ENCODE measurements at regions not wholly inside any gene's neighbourhood (a gene's known extent, or its start where the extent isn't known, plus 50 kb on each side); places are given as distances from the start of the nearest gene placed in this dataset.
A peak's percentile ranks its signal among the peaks of the same experiment; 100 is the strongest.
"Not testable (repeated sequence)": the region's sequence is repeated elsewhere in the genome, so short reads cannot be mapped to it uniquely, and the experiment has no call there.

DNA sequence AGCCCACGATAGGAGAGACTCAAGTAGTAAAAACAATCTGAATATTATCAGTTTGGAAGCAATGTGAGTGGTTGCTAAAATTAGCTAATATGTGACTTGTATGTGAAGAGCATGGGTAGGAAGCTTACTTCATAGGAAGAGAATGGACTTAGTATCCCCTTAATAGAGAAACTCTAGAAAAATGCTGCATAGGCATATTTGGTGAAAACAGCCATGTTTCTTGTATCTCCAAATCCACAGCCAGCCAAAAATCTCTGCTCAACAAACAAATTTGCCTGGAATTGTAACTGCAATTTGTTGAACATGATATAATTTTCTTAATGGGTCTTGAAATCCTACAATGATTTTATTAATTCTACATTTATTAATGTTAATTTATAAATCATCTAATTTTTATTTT is 1252.9 kb upstream of the TMEM132C start:
- no peak for DNase-seq

DNA sequence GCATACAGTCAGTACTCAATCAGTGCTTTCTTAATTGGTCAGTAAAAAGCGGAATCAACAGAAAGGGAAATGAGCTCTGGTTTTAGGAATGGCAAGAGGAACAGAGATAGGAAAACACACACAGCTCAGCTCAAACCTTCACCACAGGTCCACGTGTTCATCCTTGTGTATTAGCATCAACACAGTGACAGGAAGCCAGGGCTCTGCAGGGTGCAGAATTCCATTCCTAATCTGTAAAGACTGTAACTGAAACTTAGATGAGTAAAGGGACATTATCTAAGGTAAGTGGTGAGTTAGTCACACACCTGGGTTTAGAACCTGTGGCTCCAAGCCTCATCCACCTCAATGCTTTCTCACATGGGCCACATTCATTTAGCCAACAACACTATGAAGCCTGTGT is 1242.2 kb upstream of the TMEM132C start:
- DNase-seq = no peak

DNA sequence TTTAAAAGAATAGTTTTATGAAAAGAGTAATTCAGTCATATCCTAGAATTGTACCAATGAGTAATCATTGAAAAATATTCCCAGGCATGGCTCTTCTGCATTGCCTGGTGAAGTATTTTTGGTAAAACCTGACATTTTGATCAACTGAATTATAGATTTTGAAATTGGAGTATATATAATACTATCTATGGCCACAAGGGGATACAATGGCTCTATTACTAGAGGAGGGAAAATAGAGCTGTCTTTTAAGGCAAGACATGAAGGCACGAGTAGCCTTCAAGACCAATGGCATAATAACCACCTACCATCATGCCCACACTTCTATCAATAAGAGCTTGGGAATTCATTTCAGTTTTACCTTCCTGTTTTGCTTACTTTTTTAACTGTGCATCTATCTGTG is 1241.4 kb upstream of the TMEM132C start:
- DNase-seq = no peak

DNA sequence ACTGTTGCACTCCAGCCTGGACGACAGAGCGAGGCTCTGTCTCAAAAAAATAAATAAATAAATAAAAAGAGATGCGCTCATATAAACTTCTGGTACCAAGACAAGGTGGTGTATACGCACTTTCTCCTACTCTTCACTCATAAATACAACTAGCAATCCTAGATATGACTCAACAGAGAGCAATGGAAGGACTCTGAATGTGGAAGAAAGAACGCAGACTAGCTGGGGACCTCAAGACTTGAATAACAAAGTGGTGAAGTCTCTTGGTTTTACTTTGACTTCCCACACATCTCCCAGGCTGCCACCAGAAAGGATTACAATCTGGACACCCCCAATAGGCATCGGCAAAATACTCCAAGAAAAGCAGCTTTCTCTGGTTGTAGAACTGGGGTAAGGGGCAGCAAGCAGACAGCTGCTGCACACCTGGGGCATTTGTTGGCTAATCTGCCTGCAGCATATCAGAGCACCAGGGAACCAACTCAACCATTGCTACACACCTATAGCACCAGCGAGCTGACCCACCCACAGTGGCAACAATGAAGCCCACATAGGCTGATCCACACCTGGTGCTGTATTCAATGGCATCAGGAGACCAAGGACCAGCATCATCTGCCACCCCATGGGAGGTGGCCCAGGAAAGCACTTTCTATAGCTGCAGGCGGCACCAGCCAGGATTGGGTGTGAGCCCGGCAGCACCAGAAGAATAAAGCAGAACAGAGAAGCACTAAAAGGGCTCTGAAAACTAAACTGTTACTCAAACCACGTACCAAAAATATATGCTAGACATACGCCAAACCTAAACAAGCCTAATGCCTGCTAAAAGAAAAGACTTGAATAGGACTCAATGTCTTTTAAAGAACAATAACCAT is 1231.7 kb upstream of the TMEM132C start:
- no peak for DNase-seq

DNA sequence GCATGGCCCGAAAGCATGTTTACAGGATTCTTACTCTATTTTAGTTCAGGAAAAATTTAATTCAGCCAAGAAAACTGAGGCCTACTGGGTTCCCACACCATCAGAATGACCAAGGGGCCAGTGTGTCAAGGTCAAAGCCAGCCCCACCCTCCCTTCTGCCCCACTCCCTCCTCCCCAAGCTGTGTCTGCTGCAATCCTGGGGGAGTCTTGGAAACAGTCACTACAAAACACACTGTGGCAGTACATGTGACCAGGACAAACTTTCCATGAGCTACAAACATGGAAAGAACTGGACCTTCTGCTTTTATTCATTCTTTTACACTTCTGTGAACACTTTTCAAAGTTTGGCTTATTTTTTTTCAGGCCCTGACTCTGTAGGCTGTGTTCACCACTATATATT is 1228.8 kb upstream of the TMEM132C start:
- no peak for DNase-seq

DNA sequence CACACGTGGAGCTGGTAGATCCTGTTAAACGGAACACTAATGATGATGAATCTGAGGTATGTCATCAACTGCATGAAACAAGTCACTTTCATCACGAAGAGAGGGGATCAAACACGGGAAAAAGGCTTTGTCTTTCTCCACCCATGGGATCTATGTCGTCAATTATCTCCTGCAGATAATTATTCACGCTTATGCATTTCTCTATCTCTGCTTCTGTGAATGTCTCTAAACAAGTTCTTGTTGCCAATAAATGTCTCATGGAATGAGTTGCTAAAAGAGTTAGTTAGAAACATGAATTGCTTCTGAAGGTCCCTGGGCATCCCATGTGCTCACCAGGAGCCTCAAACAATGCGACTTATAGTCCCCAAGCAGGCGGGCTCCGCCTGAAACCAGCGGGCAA is 1228.2 kb upstream of the TMEM132C start:
- DNase-seq = peak; percentile 64

DNA sequence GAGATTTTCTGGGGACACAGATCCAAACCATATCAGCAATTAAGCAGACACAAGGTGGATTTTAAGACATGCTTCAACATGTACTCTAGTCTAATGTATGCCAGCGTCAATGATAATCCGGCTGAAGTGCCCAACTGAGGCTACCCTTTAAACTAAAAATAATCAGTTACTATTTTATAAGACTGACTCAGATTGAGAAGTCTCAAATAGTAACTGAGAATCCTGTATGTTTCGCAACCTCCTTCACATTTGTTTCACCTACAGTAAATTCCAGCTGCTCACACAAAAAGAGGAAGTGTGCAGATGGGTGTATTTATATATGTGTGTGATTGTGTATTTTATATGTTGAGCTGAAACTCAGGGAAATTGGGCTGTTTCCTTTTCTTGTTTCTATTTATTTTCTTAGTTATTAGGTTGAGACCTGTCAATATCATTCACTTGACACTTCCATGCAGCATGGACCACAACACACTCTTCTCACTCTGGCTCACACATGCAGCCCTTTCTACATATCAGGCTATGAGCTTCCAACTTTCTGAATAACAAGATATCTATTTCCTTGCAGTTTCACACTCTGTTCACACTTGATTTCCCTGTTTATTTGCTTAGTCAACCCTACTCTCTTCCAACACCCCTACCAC is 1224.9 kb upstream of the TMEM132C start:
- no peak for DNase-seq

DNA sequence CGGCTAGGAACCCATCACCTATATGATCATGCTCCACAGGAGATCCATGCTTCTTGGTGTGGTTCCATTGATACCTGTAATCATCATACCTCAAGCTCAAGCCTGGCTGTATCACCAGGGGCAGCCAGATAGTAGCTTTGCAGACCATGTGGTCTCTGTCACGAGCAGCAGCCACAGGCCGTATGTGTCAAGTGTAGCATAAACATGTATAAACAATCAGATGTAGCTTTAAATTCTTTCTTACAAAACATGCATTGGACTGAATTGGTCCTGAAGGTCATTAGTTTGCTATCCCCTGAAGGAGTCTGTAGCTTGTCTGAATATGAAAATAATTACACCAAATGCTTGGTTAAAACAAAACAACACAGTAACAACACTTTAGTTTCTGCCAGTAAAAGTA is 1223.2 kb upstream of the TMEM132C start:
- no peak for DNase-seq

DNA sequence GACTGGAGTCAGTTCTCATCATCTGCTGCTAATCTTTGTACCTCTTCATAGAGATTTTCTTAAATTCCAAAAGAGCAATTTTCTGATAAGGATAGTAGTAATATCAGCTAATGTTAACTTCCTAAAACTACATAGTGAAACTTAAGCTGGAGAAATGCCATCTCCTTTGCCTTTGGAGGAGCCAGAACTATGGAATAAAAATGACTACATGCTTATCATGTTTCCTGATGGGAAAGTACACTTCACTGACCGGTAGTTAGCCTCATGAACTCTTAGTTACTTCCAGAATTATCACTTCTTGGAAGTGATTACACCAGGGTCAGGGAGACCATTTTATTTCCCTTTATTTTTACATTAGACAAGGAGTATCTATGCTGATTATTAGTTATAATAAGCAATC is 1222.1 kb upstream of the TMEM132C start:
- no peak for DNase-seq

DNA sequence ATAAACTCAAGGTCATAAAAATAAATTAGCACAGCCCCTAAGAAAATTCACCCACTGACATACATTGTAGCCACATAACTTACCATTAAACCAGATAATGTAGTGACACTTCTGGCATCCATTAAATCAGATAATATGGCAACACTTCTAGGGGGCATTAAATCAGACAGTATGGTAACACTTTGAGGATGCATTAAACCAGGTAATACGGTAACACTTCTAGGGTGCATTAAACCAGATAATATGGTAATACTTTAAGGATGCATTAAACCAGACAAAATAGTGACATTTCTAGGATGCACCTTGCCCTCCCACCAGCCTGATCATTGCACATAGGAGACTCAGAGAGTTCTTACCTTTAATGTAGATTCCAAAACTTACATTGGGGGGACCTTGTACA is 1220.5 kb upstream of the TMEM132C start:
- no peak for DNase-seq

DNA sequence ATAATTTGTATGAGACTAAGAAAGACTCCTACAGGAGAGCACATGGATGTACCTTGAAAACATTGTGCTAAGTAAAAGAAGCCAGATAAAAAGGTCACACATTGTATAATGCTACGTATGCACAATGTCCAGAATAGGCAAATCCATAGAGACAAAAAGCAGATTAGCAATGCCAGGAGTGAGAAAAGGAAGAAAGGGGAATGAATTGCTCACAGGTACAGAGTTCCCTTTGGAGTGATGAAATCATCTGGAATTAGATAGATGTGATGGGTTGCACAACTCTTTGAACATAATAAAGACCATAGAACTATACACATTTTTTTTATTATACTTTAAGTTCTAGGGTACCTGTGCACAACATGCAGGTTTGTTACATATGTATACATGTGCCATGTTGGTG is 1218.9 kb upstream of the TMEM132C start:
- DNase-seq = no peak

DNA sequence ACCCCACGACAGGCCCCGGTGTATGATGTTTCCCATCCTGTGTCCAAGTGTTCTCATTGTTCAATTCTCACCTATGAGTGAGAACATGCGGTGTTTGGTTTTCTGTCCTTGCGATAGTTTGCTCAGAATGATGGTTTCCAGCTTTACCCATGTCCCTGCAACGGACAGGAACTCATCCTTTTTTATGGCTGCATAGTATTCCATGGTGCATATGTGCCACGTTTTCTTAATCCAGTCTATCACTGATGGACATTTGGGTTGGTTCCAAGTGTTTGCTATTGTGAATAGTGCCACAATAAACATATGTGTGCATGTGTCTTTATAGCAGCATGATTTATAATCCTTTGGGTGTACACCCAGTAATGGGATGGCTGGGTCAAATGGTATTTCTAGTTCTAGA is 1218.4 kb upstream of the TMEM132C start:
- DNase-seq = not testable (repeated sequence)

DNA sequence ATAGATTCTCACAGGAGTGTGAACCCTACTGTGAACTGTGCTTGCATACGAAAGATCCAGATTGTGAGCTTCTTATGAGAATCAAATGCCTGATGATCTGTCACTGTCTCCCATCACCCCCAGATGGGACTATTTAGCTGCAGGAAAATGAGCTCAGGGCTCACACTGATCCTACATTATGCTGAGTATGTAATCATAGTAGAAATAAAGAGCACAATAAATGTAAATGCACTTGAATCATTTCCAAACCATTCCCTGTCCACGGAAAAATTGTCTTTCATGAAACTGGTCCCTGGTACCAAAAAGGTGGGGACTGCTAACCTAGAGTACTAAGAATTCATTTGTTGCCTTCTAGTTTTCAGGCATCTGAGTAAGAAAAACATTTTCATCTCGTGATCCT is 1215.8 kb upstream of the TMEM132C start:
- no peak for DNase-seq

DNA sequence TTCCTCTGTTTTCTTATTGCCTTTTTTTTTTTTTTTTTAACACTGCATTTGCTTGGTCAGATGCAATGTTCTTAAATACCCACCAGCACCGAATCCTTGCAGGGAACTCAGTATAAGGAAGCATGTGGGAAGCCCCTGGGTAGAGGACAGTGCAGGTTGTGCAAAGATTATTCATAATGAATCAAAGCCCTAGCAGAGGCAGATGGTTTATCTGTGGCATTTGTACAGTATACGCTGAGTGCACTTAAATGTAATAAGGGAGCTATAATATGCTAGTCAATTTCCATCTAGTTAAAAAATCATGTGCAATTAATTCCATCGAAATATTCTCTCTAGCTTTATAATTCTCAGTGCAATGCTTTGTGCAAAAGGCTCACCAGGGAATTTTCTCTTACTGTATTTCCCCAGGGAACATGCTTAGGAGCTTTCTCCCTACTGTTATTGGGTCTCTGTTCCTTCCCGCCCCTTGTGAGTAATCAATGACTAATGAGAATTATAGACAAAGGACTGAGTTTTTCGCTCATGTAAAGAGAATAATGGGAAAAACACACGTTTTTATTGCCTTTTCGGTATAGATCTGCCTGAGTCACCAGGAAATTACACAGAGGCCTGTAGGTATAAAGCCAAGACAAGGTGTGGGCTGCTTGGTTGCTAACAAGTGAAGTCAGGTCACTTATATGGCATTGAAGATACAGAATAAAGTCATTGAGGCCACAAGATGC is 1214.3 kb upstream of the TMEM132C start:
- DNase-seq = no peak

DNA sequence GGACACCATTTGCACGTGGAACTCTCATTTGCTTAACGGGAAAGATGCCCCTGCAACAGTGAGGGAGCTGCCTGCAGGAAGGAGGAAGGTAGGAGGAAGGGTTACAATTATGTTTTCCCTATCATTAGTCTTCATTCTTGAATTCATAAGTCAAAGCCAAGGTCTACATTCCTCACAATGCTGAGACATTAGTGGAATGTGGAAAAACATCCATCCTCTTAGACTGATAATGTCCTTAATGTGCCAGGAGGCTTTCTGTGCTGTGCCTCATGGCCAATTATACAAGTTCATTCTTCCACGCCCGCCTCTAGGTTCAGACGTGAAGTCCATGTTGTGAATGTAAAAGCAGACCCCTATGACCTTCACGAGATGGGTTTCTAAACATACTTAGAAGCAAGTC is 1212.4 kb upstream of the TMEM132C start:
- no peak for DNase-seq

DNA sequence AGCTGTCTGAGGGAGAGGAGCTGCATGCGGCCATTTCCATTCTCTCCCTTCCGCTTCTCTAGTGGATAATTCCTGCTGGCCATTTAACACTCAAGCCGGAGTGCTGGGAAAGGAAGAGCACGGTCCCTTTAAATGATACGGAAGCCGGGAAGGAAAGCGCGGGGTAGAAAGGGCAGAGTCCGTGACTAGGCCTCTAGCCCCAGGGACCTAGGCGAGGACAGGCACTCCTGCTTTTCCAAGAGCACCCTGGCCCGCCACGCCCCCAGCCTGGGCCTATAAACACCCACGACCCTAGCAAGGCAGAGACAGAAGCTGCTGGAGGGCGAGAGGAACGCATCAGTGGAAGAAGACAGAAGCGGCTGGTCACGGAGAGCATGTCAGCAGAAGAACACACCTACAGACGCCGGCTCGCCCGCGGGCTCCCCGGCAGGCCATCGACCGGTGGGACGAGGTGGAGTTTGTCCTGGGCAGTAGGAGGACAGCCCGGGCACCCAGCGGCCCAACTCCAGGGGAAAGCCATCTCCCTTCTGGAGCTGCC is 1206.6 kb upstream of the TMEM132C start:
- DNase-seq = no peak

DNA sequence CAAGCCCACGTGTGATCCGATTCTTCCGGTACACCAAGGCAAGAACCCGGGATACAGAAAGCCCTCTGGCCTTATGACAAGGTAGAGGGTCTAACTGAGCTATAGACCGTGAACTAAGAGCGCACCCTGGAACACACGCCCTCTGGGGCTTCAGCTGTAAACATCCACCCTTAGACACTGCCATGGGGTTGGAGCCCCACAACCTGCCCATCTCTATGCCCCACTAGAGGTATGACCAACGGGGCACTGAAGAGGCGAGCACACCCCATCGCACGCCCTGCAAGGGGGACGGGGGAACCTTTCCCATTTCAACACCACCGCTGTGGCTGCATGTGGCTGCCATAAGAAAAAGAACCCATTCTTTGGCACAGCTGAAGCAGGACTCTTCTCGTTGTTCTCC is 1206.0 kb upstream of the TMEM132C start:
- DNase-seq = no peak

DNA sequence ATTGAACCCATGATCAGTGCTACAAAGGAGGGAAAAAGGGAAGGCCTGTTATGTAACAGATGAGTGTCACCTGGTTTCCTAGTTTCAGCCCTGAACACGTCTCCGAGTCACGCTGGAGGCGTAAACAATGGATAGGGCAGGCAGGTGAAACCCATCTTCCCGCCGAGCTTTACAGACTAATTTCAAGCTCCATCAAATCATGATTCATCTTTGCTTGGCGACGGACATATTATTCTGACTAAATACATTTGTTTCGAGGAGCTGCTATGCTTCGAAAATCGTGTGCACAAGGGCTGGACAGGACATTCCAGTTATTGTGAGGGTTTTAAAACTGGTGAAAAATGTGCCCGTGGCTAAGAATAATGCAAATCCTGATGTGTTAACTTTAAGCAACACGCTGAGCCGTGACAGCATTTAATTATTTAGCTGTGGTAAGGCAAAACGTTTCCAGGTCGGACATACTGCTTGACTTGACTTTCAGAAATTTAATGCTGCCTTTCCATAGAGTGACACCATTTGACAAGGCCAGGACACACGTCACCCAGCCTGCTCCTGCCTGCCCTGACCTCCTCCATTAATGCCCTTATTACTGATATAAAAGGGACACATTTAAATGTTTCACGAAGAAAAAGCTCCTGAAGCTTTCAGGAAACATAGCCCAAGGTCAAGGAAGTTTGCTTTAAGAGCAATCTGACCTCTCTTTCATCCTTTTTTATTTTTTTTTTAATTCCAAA is 1203.5 kb upstream of the TMEM132C start:
- DNase-seq = peak; percentile 23

DNA sequence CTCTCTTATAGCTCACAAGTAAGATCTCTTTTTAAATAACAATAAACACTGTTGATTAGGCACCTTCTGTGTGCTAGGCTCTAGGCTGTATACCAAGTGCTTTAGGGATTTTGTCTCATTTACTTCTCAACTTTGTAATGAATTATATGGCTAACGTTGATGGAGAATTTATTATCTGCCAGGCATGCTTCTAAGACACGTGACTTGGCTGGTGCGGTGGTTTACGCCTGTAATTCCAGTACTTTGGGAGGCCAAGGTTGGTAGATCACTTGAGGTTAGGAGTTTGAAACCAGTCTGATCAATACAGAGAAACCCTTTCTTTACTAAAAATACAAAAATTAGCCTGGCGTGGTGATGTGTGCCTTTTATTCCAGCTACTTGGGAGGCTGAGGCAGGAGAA is 1202.8 kb upstream of the TMEM132C start:
- no peak for DNase-seq

DNA sequence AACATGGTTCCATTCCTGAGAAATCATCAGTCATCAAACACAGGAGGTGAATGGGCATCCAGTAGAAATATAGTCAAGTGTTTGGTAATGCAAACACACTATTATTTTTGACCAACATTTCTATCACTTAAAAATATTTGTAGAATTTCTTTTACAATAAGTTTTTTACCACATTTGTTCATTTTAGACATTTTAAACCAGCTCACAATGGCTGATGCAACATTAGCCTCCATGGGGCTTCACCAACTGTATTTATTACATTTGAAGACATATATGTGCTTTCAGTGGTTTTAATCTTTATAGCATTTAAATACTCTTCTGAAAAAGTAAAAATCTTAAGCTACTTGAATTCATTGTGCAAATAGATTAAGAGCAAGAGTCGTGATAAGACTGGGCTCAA is 1201.4 kb upstream of the TMEM132C start:
- no peak for DNase-seq

DNA sequence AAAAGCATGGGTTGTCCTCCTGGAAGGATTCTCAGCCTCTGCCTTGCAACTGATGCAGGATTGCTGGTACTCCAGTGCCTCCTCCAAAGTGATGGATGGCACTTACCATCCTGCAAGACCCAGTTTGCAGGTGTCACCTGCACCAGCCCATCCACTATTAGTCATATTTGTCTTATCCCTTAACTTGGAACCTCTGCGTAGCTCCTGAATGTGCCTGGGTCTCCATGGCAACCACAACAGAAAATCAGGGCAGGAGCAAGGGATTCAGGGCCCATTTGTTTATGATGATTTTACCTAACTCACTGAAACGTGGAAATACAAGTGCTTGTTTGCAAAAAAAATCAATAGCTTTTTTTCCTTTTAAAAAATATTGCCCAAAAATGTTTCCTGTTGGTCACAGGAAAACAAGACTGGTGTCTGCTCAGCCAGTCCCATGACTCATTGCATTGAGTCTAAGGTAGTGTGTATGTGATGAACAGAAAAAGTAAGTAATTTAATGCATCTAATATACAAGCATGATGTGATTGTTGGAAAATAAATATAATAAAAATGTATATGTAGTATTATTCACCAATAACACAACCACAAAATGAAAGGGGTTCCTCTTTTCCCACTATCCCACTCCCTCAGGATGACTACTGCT is 1196.3 kb upstream of the TMEM132C start:
- no peak for DNase-seq

DNA sequence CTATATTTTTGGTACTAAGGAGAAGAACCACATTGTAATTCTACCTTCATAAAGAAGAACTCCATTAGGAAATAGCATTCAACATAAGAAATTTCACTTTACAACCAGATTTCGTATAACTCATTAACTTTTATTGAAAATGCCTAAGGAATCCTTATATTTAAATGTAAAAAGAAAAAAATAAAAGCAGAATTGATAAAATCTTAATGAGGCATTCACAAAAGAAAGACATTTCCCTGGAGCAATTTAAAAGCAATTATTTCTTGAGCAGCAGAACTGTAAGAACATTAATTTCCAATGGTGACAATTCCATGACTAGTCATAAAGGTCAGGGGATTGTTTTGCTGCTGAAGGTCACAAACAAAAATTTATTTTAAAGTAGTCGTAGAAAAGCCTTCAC is 1192.8 kb upstream of the TMEM132C start:
- DNase-seq = no peak

Data from retina (tissue), 1 donor.